22Rv1 (cell line): ENCODE measurements at regions not wholly inside any gene's neighbourhood (a gene's known extent, or its start where the extent isn't known, plus 50 kb on each side); places are given as distances from the start of the nearest gene placed in this dataset.

Source experiments
- CTCF ChIP-seq: fragments of 450-650 bp; IDR thresholded peaks from 2 replicates; pipeline ENCODE4 v1.5.1; 2017; ENCODE audit warnings: mild to moderate bottlenecking
- ZFX ChIP-seq: fragments of 450-650 bp; IDR thresholded peaks from 2 replicates; pipeline ENCODE4 v1.6.1; 2017; ENCODE audit warnings: antibody characterized with exemption, borderline replicate concordance

GRCh38 chr3:17941152-17941551 lies 198.7 kb upstream of the TBC1D5 start:
- TF ChIP-seq CTCF = no peak
- TF ChIP-seq ZFX = no peak
